Posterior vena cava (tissue), 2 donors: ENCODE measurements at regions not wholly inside any gene's neighbourhood (a gene's known extent, or its start where the extent isn't known, plus 50 kb on each side); places are given as distances from the start of the nearest gene placed in this dataset.

ENCODE experiments used
- DNase-seq: peaks from one replicate; pipeline ENCODE4 v3.0.0-alpha.2; 2020; ENCODE audit warnings: low spot score
- intact Hi-C, 2 donors: fragments of 100-400 bp; cut with DNase I; formaldehyde crosslinking; loops; one replicate each; pipeline versions ENCODE4 v1.14.1 to v1.14.2; 2022 to 2023
- donor health status: DM: yes; HTN: yes; CAD: no.
- donor health status: DM: yes; HTN: yes; CAD: no.

DNA sequence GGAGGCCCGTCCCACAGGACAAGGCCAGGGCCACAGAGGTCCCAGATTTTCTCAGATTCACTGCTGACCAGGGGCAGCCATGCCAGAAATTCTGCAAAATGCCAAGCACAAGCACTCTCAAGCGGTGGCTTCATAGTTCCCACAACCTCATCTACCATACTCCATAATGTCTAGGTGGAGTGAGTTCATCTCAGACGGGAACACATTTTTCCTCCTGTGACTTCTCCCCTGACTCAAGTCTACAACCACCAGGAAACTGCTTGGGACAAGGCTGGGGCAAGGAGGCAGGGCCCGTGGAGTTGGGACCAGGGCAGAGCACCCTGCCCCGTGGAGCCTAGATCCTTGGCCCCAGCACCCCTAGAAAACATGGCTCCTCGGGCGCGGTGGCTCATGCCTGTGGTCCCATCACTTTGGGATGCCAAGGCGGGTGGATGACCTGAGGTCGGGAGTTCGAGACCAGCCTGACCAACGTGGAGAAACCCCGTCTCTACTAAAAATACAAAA lies 150.7 kb upstream of the HAAO start:
- DNase-seq: no peak
- intact Hi-C loops: loop anchor here in 1 of 2 donors (10.0 kb wide), 1 partner anchor 88 kb away; no protein-coding TSS in a partner anchor

DNA sequence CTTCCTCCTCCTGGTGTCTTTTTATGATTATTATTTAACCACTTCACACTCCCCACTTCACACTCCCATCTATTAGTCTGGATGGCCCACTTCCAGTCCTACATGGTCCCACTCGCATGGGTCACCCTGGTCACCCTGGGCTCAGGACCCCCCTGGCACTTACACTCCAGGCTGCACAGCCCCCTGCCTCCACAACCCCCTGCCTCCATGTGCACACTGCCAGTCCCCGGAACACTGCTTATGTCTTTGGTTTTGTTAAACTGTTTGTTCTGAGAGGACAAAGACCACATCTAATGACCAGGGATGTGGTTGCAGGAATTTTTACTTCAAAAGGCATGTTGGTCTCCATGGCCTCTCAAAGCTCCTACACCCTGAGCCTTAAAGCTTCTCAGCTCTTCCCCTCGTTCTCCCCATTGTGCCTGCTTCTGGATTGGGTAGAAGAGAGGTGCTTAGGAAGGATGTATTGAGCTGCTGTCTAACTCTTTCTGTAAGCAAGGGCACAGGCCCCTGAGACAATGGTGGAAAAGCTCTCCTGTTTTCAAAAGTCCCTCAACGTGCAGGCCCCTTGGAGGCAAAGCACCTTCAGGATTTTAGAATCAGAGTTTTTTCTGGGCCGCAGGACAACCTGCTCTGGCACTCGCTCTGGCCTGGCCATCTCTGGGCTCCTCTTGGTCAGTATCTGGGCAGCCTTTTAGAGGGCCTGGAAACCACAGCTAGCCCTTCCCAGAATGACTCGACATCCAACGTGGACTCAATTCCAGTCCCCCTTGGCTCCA lies 150.0 kb upstream of the HAAO start:
- DNase-seq: no peak
- intact Hi-C loops: loop anchor here in 1 of 2 donors (10.0 kb wide), 1 partner anchor 88 kb away; no protein-coding TSS in a partner anchor

DNA sequence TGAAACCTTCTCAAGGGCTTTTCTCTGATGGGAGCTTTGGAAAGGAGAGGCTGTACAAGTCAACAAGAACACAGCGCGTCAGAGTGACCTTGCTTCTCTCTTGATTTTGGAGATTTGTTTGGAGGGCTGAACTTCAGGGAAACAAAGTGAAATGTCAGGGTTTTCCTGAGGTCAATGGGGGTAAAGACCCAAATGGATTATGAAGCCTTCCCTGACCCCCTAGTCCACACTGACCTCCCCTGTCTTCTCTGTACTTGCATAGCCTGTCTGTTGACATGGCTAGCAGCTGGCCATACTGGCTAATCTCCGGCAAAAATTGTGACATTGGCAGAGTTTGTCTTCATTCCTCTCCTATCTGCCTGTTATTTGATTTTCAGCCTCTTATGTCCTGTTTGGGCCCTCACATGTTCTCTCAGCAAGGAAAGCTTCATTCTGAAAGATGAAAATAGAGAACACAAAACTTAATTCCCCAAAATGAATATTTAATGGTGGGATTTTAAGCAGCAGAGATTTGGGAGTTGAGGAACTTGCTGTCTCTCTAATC lies 149.3 kb upstream of the HAAO start:
- DNase-seq: no peak
- intact Hi-C loops: loop anchor here in 1 of 2 donors (10.0 kb wide), 1 partner anchor 87 kb away; no protein-coding TSS in a partner anchor

DNA sequence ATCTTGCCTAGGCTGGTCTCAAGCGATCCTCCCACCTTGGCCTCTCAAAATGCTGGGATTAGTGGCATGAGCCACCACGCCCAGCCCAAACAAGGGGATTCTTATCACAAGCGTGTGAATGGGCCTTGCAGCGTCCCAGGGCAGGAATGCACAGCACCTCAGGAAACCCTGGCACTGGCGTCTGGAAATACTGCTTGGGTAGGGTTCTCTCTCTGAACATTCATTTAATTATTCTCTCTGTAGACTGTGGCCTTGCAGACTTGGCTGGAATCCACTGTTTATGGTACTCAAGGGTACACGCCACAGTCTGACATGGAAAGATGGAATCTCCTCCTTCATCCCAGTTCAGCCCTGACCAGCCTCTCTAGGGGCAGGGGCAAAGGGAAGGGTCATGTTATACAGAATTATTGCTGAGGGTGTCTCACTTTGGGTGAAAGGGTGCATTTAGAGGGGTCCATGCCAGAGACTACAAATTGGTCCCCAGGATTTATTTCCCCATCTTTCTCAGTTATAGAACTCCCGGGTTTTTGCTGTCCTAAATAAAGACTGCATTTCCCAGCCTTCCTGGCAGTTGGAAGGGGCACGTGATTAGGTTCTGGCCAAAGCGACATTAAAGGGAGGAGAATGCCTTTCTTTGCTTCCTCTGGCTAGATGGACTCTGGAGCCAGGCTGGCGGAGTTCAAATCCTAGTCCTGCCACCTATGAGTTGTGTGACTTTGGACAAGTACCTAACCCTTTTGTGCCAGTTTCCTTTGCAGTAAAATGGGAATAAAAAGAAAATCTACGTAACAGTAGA lies 147.2 kb upstream of the HAAO start:
- intact Hi-C loops: loop anchor here in 1 of 2 donors (10.0 kb wide), 1 partner anchor 85 kb away; no protein-coding TSS in a partner anchor
- DNase-seq: no peak

DNA sequence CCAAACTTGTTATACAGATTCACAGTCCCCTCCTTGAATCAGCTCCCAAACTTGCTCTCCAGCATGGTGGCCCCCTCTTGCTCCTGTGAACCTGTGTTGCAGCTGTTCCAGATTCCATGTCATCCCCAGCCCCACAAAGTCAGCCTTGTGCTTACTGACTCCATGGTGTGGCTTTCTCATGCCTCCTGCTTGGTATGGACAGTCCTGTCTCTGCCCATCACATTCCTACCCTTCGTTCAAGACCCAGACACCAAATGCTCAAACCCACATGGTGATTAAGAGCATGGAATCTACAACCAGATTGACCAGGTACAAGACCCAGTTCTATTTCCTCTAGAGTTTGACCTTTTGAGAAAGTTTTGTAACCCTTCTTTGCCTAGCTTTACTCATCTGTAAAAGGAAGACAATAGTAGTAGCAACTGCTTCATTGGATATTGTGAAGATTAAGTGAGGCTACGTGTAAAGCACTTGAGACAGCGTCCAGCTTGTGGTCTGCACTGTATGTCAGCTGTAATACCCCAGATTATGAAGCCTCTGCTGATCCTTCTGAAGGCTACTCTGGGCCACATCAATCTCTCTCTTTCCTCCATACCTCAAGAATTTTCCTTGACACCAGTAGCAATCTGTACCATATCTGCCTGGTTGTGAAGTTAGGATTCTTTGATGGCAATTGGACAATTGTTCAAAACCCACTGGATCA lies 146.4 kb upstream of the HAAO start:
- DNase-seq: no peak
- intact Hi-C loops: no loop called here

DNA sequence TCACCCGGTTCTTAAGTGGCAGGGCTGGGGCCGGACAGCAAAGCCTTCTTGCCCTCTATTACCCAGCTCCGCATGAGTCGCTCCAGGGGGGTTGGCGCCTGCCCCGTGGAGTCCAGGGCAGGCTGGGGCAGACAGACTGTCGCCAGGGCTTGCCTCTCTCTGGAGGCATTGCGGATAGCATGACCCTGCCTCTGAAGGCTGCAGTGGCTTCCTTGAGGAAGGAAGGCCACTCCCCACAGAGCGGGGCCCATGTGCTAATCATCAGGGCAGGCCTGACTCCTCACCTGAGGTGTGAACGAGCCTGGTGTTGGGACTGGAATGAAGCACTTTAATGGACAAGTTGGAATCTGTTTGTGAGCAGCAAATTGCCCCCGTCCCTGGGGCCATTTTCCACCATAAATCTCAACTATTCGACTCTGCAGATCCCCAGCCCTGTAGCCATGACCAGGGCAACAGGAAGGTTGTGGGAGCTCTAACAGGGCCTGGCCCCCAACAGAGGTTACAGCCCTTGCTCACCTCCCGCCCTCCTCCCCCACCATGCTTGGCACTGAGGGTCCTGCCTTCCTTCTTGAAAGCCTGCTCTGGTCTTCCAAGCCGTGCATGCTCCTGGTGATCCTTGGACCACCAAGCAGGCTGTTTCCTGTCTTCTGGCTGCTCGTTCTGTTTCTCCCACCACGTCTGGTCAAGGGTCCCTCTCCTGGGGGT lies 144.9 kb upstream of the HAAO start:
- DNase-seq: no peak
- intact Hi-C loops: no loop called here

DNA sequence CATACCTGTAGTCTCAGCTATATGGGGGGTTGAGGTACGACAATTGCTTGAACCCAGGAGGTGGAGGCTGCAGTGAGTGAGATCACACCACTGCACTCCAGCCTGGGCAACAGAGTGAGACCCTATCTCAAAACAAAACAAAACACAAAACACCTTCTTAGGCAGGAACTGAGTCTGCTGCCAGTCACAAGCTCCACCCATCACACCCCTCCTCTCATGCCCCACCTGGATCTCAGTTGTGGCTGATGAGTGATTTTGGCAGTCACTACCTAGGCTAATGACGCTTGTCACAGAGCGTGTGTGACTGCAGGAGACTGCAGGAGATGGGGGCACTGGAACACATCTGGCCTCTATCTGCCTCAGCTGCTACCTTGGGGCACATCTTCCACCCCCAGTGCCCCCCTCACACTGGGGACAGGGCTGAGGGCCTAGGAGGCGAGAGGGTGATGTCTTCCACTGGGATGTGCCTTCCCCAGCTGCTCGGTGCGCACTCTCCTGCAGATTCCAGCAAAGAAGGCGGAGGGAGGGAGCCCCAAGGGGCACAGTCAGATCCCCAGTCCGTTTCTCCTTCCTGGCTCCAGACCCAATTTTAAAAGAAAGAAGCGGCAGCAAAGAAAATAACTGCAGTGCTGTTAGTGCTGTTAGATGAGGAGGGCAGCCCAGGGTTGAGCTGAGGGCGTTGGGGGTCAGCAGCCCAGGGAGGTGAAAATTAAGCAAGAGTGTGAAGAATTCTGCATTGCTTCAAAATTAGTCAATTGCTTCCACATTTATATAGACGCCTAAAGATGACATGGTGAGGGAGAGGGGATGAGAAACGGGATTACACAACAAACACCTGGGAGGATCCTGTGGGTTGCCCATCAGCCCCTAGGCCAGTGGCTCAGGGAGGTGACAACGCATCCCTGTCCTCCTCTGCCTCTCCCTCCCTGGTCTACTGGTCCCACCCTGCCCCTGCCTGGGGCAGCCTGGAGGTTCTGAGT lies 143.6 kb upstream of the HAAO start:
- DNase-seq: no peak

DNA sequence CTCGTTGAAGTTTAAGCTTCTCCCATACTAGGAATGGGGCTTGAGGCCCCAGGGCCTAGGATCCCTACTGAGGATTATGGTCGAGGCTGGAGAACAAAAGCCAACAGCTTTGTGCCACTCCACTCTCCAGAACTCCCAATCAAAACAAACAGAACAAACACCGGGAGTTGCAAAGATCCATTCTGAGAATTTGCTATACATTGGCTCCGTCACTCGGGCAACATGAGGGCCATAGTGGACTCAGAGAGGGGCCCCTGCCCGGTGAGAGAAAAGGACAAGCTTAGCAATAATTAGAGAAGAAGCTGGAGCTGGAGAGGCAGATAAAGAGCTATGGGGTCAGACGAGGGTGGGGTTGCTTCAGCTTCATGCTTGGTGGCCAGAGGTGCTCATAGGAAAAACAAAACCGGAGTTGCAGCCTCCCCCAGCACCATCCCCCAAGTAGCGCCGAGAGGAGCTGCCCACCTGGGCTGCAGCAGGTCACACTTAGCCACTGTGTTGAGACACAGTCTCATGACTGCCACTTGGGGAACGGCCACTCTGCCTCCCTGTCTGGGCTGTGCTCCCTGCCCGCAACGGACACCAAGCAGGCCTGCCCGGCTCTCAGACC lies 142.3 kb upstream of the HAAO start:
- no peak for DNase-seq
- intact Hi-C loops: loop anchor here in 1 of 2 donors (5.0 kb wide), 1 partner anchor 102 kb away; no protein-coding TSS in a partner anchor

More for the DNA sequence above, 143.6 kb upstream of the HAAO start:
- intact Hi-C loops: no loop called here

DNA sequence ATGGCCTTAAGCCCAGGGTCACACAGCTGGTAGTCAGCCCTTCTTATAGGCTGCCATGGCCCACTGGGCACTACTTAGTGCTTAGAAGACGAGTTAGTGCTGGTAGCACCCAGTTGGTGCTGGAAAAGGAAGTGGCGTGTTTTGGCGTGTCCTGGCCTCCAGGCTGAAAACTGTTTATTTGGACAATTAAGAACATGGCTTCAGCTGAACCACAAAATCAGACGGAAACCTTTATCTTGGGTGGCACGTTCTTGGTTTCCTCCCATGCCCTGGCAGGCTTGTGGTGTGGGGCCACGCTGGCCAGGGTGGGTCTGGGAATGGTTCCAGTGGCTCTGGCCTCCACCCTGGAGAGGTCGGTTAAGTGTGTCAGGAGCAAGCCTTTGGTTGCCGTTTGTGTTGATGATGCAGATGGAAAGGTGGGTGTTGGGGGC lies 141.5 kb upstream of the HAAO start:
- intact Hi-C loops: loop anchor here in 1 of 2 donors (5.0 kb wide), 1 partner anchor 102 kb away; no protein-coding TSS in a partner anchor
- DNase-seq: no peak

DNA sequence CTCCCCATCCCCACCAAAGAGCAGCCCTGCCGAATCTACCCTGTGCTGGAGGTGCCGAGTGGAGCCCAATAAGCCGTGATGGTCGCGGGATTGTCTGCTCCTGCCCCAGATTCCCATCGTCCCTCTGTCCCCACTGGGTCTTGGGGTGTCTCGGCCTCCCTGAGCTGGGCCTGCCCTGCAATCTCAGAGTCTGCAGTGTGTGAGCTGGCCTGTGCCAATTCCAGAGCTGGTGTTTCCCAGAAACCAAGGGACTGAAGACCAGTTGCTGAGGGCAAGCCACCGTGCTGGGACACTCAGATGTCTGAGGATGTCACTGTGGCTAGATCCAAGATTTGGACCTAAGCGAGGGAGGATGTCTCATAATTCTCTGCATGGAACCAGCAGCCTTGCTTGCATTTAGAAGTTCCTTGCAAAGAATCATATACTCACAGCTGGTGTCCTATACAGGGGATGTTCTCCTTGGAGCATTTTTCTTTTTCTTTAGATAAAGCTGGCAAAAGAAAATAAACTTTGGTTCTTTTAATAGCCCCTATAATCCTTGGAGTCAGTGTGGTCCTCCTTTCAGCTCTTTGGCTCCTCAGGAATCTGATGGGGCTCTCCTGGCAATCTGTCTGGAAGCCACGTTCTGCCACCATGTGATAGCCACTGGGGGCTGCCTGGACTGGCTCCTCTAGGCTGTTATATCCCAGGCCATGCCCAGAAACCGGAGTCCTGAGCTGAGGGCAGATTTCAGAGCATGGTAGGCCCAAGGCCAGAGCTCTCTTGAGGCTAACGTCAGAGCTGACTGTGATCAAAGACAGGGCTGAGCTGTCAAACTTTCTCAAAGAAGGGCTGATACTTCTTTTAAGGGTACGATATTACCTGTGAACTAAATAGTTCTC lies 140.1 kb upstream of the HAAO start:
- intact Hi-C loops: loop anchor here in 1 of 2 donors (5.0 kb wide), 1 partner anchor 100 kb away; no protein-coding TSS in a partner anchor

DNA sequence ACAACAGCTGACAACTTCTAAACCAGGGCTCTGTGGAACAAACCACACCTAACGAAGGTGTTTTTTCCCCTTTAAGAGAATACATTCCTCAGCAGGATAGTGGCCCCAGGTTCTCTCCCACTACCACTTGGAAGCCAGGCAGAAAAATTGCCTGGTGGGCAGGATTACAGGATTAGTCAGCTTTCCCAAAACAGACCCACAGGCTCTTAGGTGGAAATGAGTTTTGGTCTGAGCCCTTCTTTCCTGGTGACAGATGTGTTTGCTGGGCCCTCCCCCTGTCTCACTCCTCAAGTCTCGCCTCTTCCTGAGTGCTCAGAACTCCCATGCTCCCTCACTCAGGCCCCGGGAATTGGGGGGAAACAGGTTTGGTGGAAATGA lies 139.4 kb upstream of the HAAO start:
- intact Hi-C loops: loop anchor here in 1 of 2 donors (5.0 kb wide), 1 partner anchor 100 kb away; no protein-coding TSS in a partner anchor
- DNase-seq: no peak

More for the DNA sequence above, 140.1 kb upstream of the HAAO start:
- no peak for DNase-seq

DNA sequence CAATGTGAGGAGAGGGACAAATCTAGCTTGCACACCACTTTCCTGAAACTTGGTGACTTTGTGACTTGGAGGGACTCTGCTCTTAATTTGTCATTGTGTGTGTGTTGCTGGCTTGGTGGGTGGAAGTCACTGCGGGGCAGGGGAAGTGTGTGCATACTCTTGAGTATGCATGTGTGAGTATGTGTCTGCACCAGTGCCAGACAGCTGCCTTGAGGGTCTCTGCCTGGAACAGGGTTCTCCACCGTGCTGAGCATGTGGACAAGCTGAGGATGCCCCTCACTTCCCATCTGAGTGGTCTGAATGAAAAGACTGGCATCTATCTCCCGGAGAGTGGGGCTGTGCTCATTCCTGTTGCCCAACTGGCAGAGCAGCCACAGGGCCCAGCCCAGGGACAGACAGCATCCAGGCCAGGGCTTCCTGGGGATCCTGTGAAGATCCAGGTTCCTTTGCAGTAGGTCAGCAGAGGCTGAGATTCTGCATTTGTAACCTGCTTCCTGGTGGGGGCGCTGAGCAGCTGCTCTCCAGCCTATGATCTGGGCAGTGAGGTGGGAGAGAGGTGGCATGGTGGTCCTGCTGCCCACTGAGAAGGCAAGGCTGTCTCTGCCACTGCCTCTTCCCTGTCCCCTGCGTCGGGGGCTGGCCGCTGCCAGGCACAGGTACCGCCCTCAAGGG lies 138.9 kb upstream of the HAAO start:
- intact Hi-C loops: loop anchor here in 1 of 2 donors (5.0 kb wide), 1 partner anchor 99 kb away; no protein-coding TSS in a partner anchor
- DNase-seq: no peak

DNA sequence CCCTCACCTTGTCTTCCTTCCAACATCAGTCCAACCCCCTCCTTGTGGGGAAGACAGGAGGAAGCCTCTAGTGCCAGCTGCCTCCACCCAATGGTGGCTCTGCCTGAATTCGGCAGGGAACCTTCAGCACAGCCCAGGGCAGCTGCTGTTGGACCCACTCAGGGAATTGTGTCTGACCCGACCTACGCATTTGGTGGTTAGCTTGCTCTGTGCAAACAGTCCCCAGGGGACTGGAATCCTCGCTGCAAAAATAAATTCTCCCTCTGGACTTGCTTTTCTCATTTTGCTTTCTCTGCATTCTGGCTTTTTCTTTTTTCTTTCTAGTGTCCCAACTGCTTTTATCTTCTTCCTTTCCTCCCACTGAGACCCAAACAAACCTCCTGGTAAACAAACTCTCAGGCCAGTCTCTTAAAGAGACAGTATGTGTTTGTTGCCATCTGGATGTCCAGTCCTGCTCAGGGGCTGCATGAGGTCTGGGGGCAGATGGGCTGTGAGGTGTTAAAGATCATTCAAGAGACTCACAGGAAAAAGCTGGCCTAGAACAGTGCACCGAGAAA lies 137.7 kb upstream of the HAAO start:
- intact Hi-C loops: loop anchor here in 1 of 2 donors (5.0 kb wide), 1 partner anchor 98 kb away; no protein-coding TSS in a partner anchor
- DNase-seq: no peak

DNA sequence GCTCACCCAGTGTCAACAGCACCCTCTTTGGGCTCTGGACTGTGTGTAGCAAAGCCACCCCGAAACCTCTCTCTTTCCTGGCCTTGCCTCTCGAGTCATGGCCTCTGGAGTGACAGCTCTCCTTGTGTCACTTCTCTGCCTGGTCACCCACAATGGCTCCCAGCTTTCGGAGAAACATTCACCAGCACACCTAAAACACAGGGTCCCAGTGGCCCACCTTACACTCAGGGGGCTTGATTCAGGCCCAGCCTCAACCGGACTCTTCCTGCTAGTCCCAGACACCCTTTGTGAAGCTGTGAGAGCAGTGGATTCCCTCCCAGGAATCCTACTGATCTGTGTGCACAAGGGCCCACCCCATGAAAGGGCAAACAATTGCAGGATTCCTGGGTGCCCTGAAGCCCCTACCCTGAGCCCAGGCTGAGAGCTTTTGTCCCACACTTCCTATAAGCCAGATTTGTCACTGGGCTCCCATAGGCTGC lies 137.2 kb upstream of the HAAO start:
- intact Hi-C loops: loop anchor here in 1 of 2 donors (5.0 kb wide), 2 partner anchors 72 to 97 kb away; no protein-coding TSS in a partner anchor
- DNase-seq: no peak
